K562 (cell line): ENCODE measurements at regions not wholly inside any gene's neighbourhood (a gene's known extent, or its start where the extent isn't known, plus 50 kb on each side); places are given as distances from the start of the nearest gene placed in this dataset.

Experiments used
- ATAC-seq: fragments of 200-7000 bp; cut with Tn5 transposase; 3 replicates; pipeline ENCODE4 v1.9.1; 2020; ENCODE audit warnings: moderate library complexity
- BruUV-seq: library from RNA; stranded (reverse); fragments of 400-500 nt; replicated peaks from 2 replicates; lab custom pipeline; 2021; lab: Mats Ljungman, UMichigan
- CTCF ChIA-PET: fragments of 300-600 bp; formaldehyde crosslinking; extraction: SDS; loops from one replicate; lab custom pipeline; 2021; ENCODE audit warnings: low intra/inter-chr PET ratio; lab: Yijun Ruan, JAX
- POLR2A ChIA-PET: fragments of 300-600, 350-650 bp; sonication (Branson Sonifier 250); formaldehyde crosslinking; extraction: SDS; loops from one replicate; lab custom pipeline; 2021; ENCODE audit warnings: antibody characterized with exemption, inconsistent platforms; lab: Yijun Ruan, JAX
- DNase-seq, 4 experiments: peaks; one replicate each; pipeline versions ENCODE4 v3.0.0 to v3.0.0-alpha.2; 2011 to 2018; ENCODE audit warnings: low spot score in 3 of 4, mixed read lengths in 3 of 4; ENCODE audit errors: extremely low read depth in 1 of 4
- FAIRE-seq: peaks from 2 replicates; lab custom pipeline; 2011; peaks lifted over from hg19 to GRCh38; lab: Jason Lieb, UNC
- H2AFZ ChIP-seq: 2 replicates; pipeline ENCODE4 v1.6.0; 2011; ENCODE audit warnings: low read depth, low read length, control low read depth, inconsistent platforms
- H3K27ac ChIP-seq: fragments of 200-600 bp; 3 replicates; pipeline ENCODE4 v1.8.0; 2011; ENCODE audit warnings: low read depth, mild to moderate bottlenecking, control low read depth, inconsistent platforms, low read length, moderate library complexity, mixed read lengths; ENCODE audit errors: extremely low read depth
- H3K27me3 ChIP-seq, 2 experiments: fragments of 300-600 bp in 1 of 2; 2 replicates in 1 of 2; 3 replicates in 1 of 2; pipeline versions ENCODE4 v1.6.0 to v1.8.0; 2011; ENCODE audit warnings: inconsistent platforms in 2 of 2, low read length in 2 of 2, mild to moderate bottlenecking in 1 of 2, mixed read lengths in 1 of 2, moderate library complexity in 1 of 2; ENCODE audit not compliant: control insufficient read depth in 2 of 2, insufficient read depth in 2 of 2
- H3K36me3 ChIP-seq: fragments of 300-600 bp; 3 replicates; pipeline ENCODE4 v1.8.0; 2011; ENCODE audit warnings: mild to moderate bottlenecking, low read length, inconsistent platforms; ENCODE audit not compliant: control insufficient read depth, insufficient read depth
- H3K4me1 ChIP-seq, 2 experiments: fragments of 200-600 bp in 1 of 2; replicated peaks in 1 of 2; 2 replicates in 1 of 2; 3 replicates in 1 of 2; pipeline versions ENCODE4 v1.5.1 to v1.8.0; 2011; ENCODE audit warnings: inconsistent platforms in 2 of 2, low read length in 2 of 2, mild to moderate bottlenecking in 1 of 2, mixed read lengths in 1 of 2, moderate library complexity in 1 of 2; ENCODE audit not compliant: control insufficient read depth in 2 of 2, insufficient read depth in 2 of 2
- H3K4me2 ChIP-seq: 2 replicates; pipeline ENCODE4 v1.6.1; 2011; ENCODE audit warnings: low read length, control low read depth, inconsistent platforms, mixed read lengths; ENCODE audit not compliant: insufficient read depth
- H3K4me3 ChIP-seq: fragments of 200-600 bp; sonication (generic), shearing (Covaris generic); 2 replicates; pipeline ENCODE4 v1.5.1; 2016; ENCODE audit warnings: control low read depth, inconsistent platforms
- H3K79me2 ChIP-seq: fragments of 200-600 bp; 3 replicates; pipeline ENCODE4 v1.8.0; 2011; ENCODE audit warnings: low read length, inconsistent platforms; ENCODE audit not compliant: control insufficient read depth, insufficient read depth
- H3K9ac ChIP-seq, 2 experiments: 2 replicates each; pipeline versions ENCODE4 v1.6.0 to v1.6.1; 2011; ENCODE audit warnings: low read depth in 2 of 2, low read length in 2 of 2, control low read depth in 1 of 2, inconsistent platforms in 1 of 2, mild to moderate bottlenecking in 1 of 2, mixed read lengths in 1 of 2; ENCODE audit not compliant: insufficient read depth in 1 of 2
- H3K9me1 ChIP-seq: one replicate; pipeline ENCODE4 v1.6.0; 2011; ENCODE audit warnings: inconsistent platforms, mild to moderate bottlenecking, low read length, moderate library complexity; ENCODE audit not compliant: control insufficient read depth, insufficient read depth
- H3K9me3 ChIP-seq: replicated peaks from 2 replicates; pipeline ENCODE4 v1.5.1; 2011; ENCODE audit warnings: low read depth, low read length, inconsistent platforms; ENCODE audit not compliant: control insufficient read depth, insufficient read depth
- H4K20me1 ChIP-seq: replicated peaks from 2 replicates; pipeline ENCODE4 v1.6.1; 2011; ENCODE audit warnings: low read length, inconsistent platforms, mixed read lengths; ENCODE audit not compliant: control insufficient read depth, insufficient read depth
- DIDO1 ChIP-seq: fragments of 450-650 bp; IDR thresholded peaks from 2 replicates; pipeline ENCODE4 v1.6.1; 2016; ENCODE audit warnings: low read depth, missing biosample characterization, missing genetic modification characterization
- HNRNPLL ChIP-seq: fragments of 200-400 bp; formaldehyde crosslinking; IDR thresholded peaks from 2 replicates; pipeline ENCODE4 v1.6.1; 2017; ENCODE audit warnings: low read length, low read depth, mild to moderate bottlenecking; ENCODE audit not compliant: poor library complexity, severe bottlenecking
- MYC ChIP-seq, 2 experiments: fragments of 250-450 bp in 1 of 2; sonication (Bioruptor Pico) in 1 of 2; IDR thresholded peaks; 2 replicates each; pipeline versions ENCODE4 v1.5.1 to v1.6.1; 2012 to 2021; ENCODE audit warnings: low read depth in 2 of 2, borderline replicate concordance in 1 of 2, improper control_type of control experiment in 1 of 2, low read length in 1 of 2, mild to moderate bottlenecking in 1 of 2, moderate library complexity in 1 of 2
- NFIX ChIP-seq: fragments of 250-450 bp; sonication (Bioruptor Pico); IDR thresholded peaks from 2 replicates; pipeline ENCODE4 v1.4.0; 2020; ENCODE audit warnings: low read depth, mild to moderate bottlenecking, moderate library complexity
- STAT6 ChIP-seq: sonication (generic); formaldehyde crosslinking; IDR thresholded peaks from 2 replicates; pipeline ENCODE4 v1.8.1; 2023; ENCODE audit warnings: mild to moderate bottlenecking, missing genetic modification reagents
- WGBS: fragments of 100-300 bp; shearing (Covaris generic); methylation state at CpG from one replicate; pipeline ENCODE4 v1.1.6; 2016; ENCODE audit warnings: low coverage, mixed read lengths; ENCODE audit not compliant: insufficient coverage; ENCODE audit errors: missing lambda C conversion rate; 5-methylcytosine and 5-hydroxymethylcytosine counted together
- in situ Hi-C: fragments of 300-500 bp; cut with MboI; formaldehyde crosslinking; loops from 4 replicates; pipeline ENCODE4 v1.15.0; 2018; ENCODE audit warnings: inconsistent platforms, mixed read lengths
- intact Hi-C: fragments of 100-400 bp; cut with micrococcal nuclease; formaldehyde crosslinking; loops from 2 replicates; pipeline ENCODE4 v1.14.2; 2022

DNA sequence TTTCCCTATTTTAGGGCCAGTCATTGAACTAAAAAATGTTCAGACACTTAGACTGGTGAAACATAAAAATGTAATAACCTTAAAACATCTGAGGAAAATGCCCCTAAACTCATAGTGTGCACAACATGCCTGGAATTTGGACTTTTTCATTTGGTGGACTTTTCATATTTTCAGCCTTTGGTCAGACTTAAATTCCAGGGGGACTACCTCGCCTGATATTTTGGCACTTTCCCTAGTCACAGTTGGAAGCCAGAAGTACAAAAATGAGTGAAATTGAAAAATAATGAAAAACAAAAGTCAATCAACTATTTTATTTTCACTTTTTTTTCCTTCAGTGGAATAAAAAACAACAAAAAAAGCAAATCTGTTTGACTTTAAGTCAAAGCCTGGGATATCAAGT, 256.2 kb downstream of the ACTL7B start:
- Histone ChIP-seq H3K9me3 (no peaks in the 10 kb centered on the region), H2AFZ (no peak overlapping the region), H3K4me2 (no peak overlapping the region), H3K9me1 (no peaks in the 10 kb centered on the region), H3K79me2 (no peaks in the 10 kb centered on the region), H3K36me3 (no peaks in the 10 kb centered on the region), H3K9ac (no peak overlapping the region), H4K20me1 (no peaks in the 10 kb centered on the region), H3K27ac (no peak overlapping the region), H3K27me3 (no peaks in the 10 kb centered on the region), H3K4me3 (no peak overlapping the region), H3K4me1 (no peaks in the 10 kb centered on the region)
- no peak for ATAC-seq
- no peak for FAIRE-seq
- WGBS: 0% methylated on average over 1 of the region's 1 CpG
- ChIA-PET POLR2A (no interaction called here), CTCF (no interaction called here)
- no peak for DNase-seq
- TF ChIP-seq DIDO1: no peak
- no peak for TF ChIP-seq NFIX
- TF ChIP-seq MYC (IDR thresholded peaks at IDR 0.05; ENCODE audit: low read depth, low read length): no peak
- TF ChIP-seq MYC (CRISPR knock-in tag; IDR thresholded peaks at IDR 0.05; ENCODE audit: borderline replicate concordance, low read depth): no peak
- no peak for TF ChIP-seq HNRNPLL
- TF ChIP-seq STAT6 (CRISPR knock-in tag): no peak
- no TSS peak for BruUV-seq
- intact Hi-C loops: no loop called here
- in situ Hi-C loops: no loop called here
